Stomach smooth muscle (tissue), 2 donors: ENCODE measurements at regions not wholly inside any gene's neighbourhood (a gene's known extent, or its start where the extent isn't known, plus 50 kb on each side); places are given as distances from the start of the nearest gene placed in this dataset.
"Not testable (repeated sequence)": the region's sequence is repeated elsewhere in the genome, so short reads cannot be mapped to it uniquely, and the experiment has no call there.

Experiments
- H3K27ac ChIP-seq: one replicate; pipeline ENCODE4 v1.7.0; 2013; ENCODE audit warnings: mild to moderate bottlenecking, low read length, inconsistent platforms
- H3K27me3 ChIP-seq, 2 donors: one replicate each; pipeline ENCODE4 v1.7.0; 2013; ENCODE audit warnings: low read length in 2 of 2; ENCODE audit not compliant: insufficient read depth in 2 of 2, control insufficient read depth in 1 of 2
- H3K36me3 ChIP-seq, 2 donors: one replicate each; pipeline ENCODE4 v1.7.0; 2013; ENCODE audit warnings: low read length in 2 of 2; ENCODE audit not compliant: control insufficient read depth in 2 of 2, insufficient read depth in 2 of 2
- H3K4me1 ChIP-seq: one replicate; pipeline ENCODE4 v1.7.0; 2013; ENCODE audit warnings: low read length; ENCODE audit not compliant: control insufficient read depth, insufficient read depth
- H3K4me3 ChIP-seq, 2 donors: one replicate each; pipeline ENCODE4 v1.7.0; 2013; ENCODE audit warnings: low read length in 2 of 2
- H3K9ac ChIP-seq, 2 donors: one replicate each; pipeline ENCODE4 v1.7.0; 2013; ENCODE audit warnings: low read length in 2 of 2, mild to moderate bottlenecking in 1 of 2
- H3K9me3 ChIP-seq, 2 donors: one replicate each; pipeline ENCODE4 v1.7.0; 2013; ENCODE audit warnings: low read length in 2 of 2; ENCODE audit not compliant: control insufficient read depth in 2 of 2
- donor health status: healthy.
- donor health status: Pancreatic carcinoma.

DNA sequence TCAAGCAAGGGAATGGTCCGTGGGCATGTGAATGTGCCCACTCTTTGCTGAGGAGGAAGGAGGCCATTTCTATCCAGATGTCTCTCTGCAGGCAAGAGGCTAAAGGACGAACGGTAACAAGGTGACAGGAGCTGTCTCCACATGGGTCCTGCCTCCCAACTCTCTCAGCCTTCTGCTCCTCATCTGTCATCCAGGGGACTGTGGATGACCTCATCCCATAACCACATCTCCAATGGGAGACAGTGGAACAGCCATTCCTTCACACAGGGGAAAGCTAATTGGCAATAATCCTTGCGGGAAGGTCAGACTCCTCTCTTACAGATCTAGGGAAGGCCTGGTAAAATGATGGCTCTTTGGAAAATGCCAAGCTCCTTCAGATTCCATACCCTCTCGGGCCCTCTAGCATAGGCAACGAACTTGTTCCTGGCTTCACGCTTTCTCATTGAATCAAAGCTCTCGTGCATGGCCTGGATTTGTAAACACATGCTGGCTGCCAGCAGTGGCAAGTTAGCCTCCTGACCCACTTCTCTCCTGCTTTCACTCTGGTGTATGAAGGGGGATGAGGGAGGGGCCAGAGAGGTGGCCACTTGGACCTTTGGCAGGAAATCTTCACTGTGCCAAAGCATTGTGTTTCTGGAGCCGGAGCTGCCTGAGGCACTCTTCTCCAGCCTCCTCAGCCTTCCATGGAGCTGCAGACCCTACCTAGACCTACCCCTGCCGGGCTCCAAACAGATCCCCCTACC, 94.5 kb upstream of the FAM72C start:
- H3K4me1 ChIP-seq, H3K9me3 ChIP-seq, H3K36me3 ChIP-seq, H3K27ac ChIP-seq, H3K4me3 ChIP-seq, H3K27me3 ChIP-seq, H3K9ac ChIP-seq: not testable (repeated sequence)

DNA sequence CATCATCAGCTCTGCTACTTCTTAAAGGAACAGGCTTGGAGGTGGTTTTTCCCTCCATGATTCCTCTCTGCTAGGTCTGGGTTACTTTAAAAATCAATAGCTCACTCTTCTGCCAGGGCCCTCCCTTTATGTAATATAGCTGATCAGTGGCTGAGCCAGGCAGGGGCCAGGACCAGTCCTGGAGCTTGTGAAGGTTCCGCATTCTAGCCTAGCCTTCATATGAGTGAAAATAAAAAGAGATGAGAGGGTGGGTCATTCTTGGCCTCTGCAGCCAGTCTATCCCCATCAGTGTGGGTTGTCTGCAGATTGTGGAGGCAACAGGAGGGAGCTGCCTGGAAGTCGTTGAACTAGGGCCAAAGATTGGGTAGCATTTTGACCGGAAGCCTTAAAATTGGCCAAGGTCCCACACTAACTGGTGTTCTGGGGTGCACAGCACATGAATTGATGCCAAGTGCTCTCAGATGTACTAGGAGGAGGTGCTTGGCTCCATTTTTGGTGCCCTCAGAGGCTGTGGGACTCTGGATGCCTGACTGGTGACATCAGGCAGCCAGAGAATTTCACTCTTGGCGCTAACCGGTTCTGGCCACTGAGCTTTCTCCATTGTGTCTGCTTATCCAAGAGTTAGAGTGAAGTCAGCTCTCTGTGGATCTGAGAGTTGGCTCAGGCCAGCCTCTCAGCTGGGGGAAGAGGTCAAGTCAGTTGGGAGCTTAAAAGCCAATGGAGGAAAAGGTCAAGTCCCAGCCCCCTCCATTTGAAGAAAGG, 93.7 kb upstream of the FAM72C start:
- H3K4me3 ChIP-seq, H3K9ac ChIP-seq, H3K27me3 ChIP-seq, H3K4me1 ChIP-seq, H3K9me3 ChIP-seq, H3K27ac ChIP-seq, H3K36me3 ChIP-seq: not testable (repeated sequence)

DNA sequence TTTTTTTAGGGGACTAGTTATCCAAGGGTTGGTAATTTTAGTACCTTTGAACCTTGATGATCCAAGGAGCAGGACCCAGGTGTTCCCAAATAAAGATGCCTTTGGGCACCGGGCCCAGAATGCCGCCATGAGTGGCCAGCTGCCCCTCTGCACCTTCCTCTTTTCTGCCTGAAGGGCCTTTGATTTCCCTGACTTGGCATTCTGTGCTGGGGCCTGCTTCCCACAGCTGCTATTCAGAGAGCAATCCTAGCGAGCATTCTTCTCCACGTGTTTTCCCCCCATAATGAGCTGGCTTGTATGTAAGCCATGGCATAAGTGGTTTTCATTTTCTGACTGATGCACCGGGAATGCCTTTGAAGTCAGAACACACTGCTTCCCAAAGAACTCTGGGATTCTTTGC, 77.6 kb upstream of the FAM72C start:
- H3K27me3 ChIP-seq, H3K4me3 ChIP-seq, H3K36me3 ChIP-seq, H3K27ac ChIP-seq, H3K4me1 ChIP-seq, H3K9ac ChIP-seq, H3K9me3 ChIP-seq: not testable (repeated sequence)

DNA sequence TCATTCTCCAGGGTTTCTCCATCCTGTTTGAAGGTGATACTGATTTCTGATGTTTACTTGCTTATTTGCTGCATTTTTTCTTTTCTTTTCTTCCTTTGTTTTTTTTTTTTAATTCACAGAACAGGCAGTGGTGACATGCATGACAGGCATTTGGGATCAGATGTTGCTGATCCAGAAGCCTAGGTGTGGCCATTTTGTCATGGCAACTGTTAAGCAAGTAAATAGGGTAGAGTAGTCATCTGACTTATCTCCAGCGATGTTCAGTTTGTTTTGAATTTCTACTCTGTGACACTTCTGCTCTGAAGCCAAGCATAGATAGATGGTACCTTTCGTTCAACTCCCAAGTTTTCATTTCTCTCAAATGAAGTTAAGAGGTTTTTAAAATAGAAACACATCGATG, 74.9 kb upstream of the FAM72C start:
- H3K4me1 ChIP-seq, H3K4me3 ChIP-seq, H3K9ac ChIP-seq, H3K27ac ChIP-seq, H3K27me3 ChIP-seq, H3K36me3 ChIP-seq, H3K9me3 ChIP-seq: not testable (repeated sequence)

DNA sequence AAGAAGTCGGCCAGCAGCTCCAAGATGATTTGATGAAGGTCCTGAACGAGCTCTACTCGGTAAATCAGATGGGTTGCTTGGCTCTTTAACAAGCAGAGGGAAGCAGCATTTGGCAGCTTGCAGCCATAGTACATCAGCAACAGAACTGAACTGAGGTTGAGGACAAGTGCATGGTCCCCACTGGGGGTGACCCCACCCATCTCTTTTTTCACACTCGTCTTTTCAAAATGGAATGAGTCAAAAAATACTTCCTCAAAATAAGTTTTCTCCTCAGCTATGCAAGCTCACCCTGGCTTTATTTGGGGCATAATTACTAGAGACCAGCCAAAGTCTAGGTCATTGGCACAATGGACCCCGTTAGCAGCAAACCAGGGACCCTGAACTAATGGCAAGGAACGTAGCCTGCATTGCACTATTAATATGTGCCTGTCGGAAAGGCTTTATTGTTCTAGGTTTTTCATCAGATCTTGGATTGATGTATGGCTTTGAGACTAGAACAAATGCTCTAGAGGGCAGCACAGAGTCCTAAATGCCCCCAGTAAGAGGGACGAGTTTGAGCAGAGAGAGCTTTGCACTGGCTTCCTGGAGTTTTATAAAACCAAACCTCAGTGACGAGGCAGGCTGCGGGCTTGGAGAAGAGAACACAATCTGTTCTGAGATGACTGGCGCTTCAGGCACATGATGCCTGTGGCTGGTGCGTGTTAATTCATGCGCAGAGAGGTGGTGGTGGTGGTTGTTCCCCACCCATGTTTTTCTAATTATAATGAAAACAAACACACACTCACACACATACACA, 74.2 kb upstream of the FAM72C start:
- not testable (repeated sequence) for H3K9me3 ChIP-seq, H3K9ac ChIP-seq, H3K36me3 ChIP-seq, H3K4me3 ChIP-seq, H3K4me1 ChIP-seq, H3K27ac ChIP-seq, H3K27me3 ChIP-seq

DNA sequence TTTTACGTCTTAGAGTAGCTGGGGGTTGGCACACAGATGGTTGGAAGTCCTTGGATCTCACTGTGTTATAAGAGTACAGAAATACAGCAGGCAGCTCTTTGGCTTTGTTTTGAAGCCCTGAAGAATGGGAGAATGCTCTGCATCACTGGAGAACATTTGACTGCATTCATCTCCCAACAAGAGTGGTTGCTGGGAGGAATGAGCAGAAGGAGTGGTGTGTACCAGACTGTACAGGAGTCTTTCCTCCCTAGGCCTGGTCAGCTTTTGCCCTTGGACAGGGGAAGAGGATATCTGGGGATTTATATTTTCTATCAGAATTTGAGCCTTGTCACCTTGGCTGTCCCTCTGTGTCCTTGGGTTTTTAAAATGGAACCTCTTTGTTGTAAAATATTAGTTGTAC, 70.5 kb upstream of the FAM72C start:
- H3K9me3 ChIP-seq, H3K27me3 ChIP-seq, H3K27ac ChIP-seq, H3K4me3 ChIP-seq, H3K9ac ChIP-seq, H3K4me1 ChIP-seq, H3K36me3 ChIP-seq: not testable (repeated sequence)

DNA sequence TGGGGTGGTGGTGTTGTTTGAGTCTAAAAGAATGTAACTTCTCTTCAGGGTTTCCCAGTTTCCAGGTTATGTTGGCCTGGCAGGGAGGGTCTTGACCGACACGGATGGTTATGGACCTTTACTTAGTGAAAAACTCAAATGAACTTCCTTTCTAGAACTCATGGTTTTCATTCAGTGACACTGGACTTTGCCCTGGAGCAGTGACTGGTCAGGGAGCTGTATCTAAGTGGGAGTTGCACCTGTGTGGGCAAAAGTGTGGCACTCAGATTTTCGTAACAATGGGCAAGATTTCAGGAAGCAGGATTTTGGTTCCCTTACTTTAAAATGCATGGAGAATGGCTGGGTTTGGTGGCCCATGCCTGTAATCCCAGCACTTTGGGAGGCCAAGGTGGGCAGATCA, 68.5 kb upstream of the FAM72C start:
- not testable (repeated sequence) for H3K27ac ChIP-seq, H3K27me3 ChIP-seq

DNA sequence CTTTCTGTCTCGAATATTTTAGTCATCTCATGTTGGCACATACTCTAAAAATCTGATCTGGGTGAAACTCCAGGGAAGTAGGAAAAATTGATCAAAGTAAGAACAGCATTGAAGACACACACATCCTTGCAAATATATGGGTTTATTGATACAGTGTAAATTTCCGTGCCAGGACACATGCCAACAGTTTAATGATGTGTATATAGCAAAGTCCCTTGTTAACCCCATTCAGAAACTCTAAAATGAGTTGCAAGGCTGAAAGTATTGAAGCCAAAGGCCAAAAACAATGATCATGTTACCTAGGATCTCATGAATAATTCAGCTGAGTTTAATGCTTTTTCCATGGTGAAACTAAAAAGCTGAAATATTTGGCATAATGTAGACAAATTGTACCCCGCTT, 62.3 kb upstream of the FAM72C start:
- H3K27ac ChIP-seq, H3K9me3 ChIP-seq, H3K27me3 ChIP-seq, H3K9ac ChIP-seq, H3K4me3 ChIP-seq, H3K4me1 ChIP-seq, H3K36me3 ChIP-seq: not testable (repeated sequence)

More for the DNA sequence above, 68.5 kb upstream of the FAM72C start:
- H3K9ac ChIP-seq, H3K4me1 ChIP-seq, H3K4me3 ChIP-seq, H3K9me3 ChIP-seq, H3K36me3 ChIP-seq: not testable (repeated sequence)

DNA sequence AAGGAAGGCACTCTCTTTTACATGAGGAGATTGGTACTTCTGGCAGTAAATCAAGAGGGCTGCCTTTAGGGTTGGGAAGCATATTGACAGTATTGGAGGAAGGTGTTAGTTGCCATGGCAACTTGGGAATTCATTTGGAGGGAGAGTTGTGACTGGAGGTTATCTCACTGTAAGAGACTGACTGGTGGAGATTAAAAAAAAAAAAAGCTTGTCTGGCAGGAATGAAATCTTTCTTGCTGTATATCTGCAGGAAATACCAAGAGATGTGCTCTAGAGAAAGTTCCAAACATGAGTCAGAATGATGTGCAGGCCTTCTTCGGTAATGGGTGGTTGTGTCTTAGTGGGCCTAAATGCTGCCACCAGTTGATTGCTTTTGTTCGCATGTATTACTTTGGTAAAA, 59.8 kb upstream of the FAM72C start:
- not testable (repeated sequence) for H3K9ac ChIP-seq, H3K9me3 ChIP-seq, H3K4me3 ChIP-seq, H3K27me3 ChIP-seq, H3K27ac ChIP-seq, H3K4me1 ChIP-seq, H3K36me3 ChIP-seq

DNA sequence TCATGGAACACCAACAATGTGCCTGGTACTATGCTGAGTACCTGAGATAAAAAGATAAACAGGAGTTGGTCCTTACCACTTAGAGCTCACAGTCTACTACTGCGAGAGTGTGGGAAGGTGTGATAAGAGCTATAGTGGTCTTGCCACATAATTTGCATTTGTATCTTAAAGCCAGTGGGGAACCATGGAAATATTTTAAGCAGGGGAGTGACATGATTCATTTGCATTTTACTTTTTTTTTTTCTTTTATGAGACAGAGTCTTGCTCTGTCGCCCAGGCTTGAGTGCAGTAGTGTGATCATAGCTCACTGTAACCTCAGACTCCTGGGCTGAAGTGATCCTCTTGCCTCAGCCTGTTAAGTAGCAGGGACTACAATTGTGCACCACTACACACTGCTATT, 54.2 kb upstream of the FAM72C start:
- not testable (repeated sequence) for H3K27ac ChIP-seq, H3K9ac ChIP-seq, H3K9me3 ChIP-seq, H3K36me3 ChIP-seq, H3K4me3 ChIP-seq, H3K27me3 ChIP-seq, H3K4me1 ChIP-seq
